ENCODE measurements at regions not wholly inside any gene's neighbourhood (a gene's known extent, or its start where the extent isn't known, plus 50 kb on each side); places are given as distances from the start of the nearest gene placed in this dataset.

DNA sequence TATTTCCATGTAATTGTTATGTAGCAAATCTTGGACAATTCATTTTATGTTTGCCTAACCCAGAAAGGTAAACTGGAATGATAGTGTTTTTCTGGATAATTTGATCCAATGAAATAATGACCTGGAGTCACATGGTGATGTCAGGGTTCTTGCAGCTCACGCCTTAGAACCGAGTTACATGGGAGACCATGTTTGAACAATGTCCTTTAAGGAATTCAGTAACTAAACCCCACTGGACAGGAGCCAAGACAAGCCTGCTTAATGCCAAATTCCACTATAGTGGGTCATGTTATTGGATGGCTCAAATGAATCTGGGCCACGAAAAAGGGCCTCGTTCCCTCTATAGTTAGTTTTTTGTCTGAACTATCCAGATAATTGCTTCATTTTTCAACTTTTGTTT, 255.8 kb upstream of the HMGA2 start:
- TF ChIP-seq, protein P1, sequence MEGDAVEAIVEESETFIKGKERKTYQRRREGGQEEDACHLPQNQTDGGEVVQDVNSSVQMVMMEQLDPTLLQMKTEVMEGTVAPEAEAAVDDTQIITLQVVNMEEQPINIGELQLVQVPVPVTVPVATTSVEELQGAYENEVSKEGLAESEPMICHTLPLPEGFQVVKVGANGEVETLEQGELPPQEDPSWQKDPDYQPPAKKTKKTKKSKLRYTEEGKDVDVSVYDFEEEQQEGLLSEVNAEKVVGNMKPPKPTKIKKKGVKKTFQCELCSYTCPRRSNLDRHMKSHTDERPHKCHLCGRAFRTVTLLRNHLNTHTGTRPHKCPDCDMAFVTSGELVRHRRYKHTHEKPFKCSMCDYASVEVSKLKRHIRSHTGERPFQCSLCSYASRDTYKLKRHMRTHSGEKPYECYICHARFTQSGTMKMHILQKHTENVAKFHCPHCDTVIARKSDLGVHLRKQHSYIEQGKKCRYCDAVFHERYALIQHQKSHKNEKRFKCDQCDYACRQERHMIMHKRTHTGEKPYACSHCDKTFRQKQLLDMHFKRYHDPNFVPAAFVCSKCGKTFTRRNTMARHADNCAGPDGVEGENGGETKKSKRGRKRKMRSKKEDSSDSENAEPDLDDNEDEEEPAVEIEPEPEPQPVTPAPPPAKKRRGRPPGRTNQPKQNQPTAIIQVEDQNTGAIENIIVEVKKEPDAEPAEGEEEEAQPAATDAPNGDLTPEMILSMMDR (IDR thresholded peaks at IDR 0.05) = no peak
- TF ChIP-seq POLR2A (IDR thresholded peaks at IDR 0.05) = no peak

Data from body of pancreas (tissue), 4 donors.